ENCODE measurements at regions not wholly inside any gene's neighbourhood (a gene's known extent, or its start where the extent isn't known, plus 50 kb on each side); places are given as distances from the start of the nearest gene placed in this dataset.
"Not testable (repeated sequence)": the region's sequence is repeated elsewhere in the genome, so short reads cannot be mapped to it uniquely, and the experiment has no call there.

DNA sequence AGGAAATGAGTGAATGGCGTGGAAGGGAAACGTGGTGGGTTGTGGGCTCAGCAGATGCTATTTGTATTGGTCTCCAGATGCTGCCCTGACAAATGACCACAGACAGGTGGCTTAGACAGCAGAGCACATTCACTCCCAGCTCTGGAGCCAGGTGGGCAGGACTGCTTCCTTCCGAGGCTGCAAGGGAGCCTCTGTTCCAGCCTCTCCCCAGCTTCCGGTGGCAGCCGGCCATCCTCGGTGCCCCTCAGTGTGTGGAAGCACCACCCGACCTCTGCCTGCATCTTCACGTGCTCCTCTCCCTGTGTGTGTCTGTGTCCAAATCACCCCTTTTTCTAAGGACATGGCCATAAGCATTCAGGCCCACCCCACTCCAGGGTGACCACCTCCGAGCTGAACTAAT, 105.1 kb downstream of the SOX1 start:
- Histone ChIP-seq H3K27ac (ENCODE audit: low read length) (no peak overlapping the region), H3K9me3 (no peaks in the 10 kb centered on the region), H3K4me1 (ENCODE audit: control insufficient read depth in 1 of 2, extremely low read depth in 1 of 2, insufficient read depth in 2 of 2, low read length in 2 of 2) (no peaks in the 10 kb centered on the region), H3K4me3 (ENCODE audit: control insufficient read depth in 1 of 2, extremely low read depth in 1 of 2, low read length in 1 of 2) (no peak overlapping the region), H3K27me3 (replicated peaks in 1 of 2; ENCODE audit: control insufficient read depth in 2 of 2, extremely low read depth in 1 of 2, insufficient read depth in 2 of 2, low read length in 1 of 2) (peaks cover 0 to 19% of the 10 kb centered on the region in 2 experiments), H3K36me3 (ENCODE audit: control insufficient read depth in 2 of 2, extremely low read depth in 1 of 2, insufficient read depth in 1 of 2, low read length in 1 of 2) (no peaks in the 10 kb centered on the region)
- no peak overlapping the region for H3K27ac Mint-ChIP-seq
- ATAC-seq (replicated peaks in 1 of 4) (no peak), DNase-seq (no peak)
- ChIA-PET CTCF (no interaction called here), POLR2A (no interaction called here)
- H3K4me1 Mint-ChIP-seq, result no peaks in the 10 kb centered on the region
- peaks cover 6 to 8% of the 10 kb centered on the region in 2 donors for H3K27me3 Mint-ChIP-seq
- 60% methylated on average over 8 of the region's 9 CpGs for WGBS (ENCODE audit: insufficient coverage)
- no peak overlapping the region for H3K4me3 Mint-ChIP-seq
- peaks cover 4 to 9% (median 7%) of the 10 kb centered on the region in 3 donors for H3K9me3 Mint-ChIP-seq
- no peaks in the 10 kb centered on the region for H3K36me3 Mint-ChIP-seq

DNA sequence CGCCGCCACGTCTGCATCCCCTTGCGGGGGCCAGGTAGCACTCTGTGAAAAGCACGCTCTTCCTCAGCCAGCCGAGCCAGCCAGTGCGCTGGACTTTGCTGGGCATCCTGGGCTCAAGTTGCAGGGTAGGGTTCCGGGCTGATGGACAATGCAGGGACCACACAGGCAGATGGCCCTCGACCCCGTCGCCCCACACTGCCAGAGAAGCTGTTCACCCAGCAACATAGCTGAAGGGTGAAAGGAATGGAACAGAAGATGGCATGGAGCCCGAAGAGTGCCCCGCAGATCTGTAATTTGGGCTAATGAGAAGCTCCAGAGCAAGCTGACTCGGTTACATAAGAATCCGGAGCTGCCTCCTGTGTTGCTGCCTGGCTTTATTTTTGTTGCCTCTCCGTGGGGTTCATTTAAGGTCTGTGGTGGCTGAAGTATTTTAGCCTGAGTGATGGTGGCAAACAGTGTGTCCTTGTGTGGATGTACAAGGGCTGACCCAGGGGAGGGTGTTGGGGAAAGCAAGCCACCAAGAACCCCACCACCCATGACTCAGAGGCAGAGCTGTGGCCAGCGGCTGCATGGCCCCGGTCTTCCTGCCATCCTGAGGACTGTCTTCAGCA, 105.8 kb downstream of the SOX1 start:
- Mint-ChIP-seq H3K27ac (no peak overlapping the region), H3K9me3 (peaks cover 4 to 9% (median 7%) of the 10 kb centered on the region in 3 donors), H3K27me3 (peaks cover 6 to 8% of the 10 kb centered on the region in 2 donors), H3K4me3 (no peak overlapping the region), H3K4me1 (no peaks in the 10 kb centered on the region), H3K36me3 (no peaks in the 10 kb centered on the region)
- CTCF ChIA-PET, result no interaction called here
- Histone ChIP-seq H3K4me3 (ENCODE audit: control insufficient read depth in 1 of 2, extremely low read depth in 1 of 2, low read length in 1 of 2) (no peak overlapping the region), H3K27ac (ENCODE audit: low read length) (no peak overlapping the region), H3K9me3 (no peaks in the 10 kb centered on the region), H3K36me3 (ENCODE audit: control insufficient read depth in 2 of 2, extremely low read depth in 1 of 2, insufficient read depth in 1 of 2, low read length in 1 of 2) (no peaks in the 10 kb centered on the region), H3K27me3 (replicated peaks in 1 of 2; ENCODE audit: control insufficient read depth in 2 of 2, extremely low read depth in 1 of 2, insufficient read depth in 2 of 2, low read length in 1 of 2) (peaks cover 0 to 19% of the 10 kb centered on the region in 2 experiments), H3K4me1 (ENCODE audit: control insufficient read depth in 1 of 2, extremely low read depth in 1 of 2, insufficient read depth in 2 of 2, low read length in 2 of 2) (no peaks in the 10 kb centered on the region)
- peak in 1 of 35 experiments; percentile 12 for DNase-seq
- POLR2A ChIA-PET, result no interaction called here
- no peak for ATAC-seq (replicated peaks in 1 of 4)
- 79% methylated on average over 16 of the region's 18 CpGs for WGBS (ENCODE audit: insufficient coverage)

DNA sequence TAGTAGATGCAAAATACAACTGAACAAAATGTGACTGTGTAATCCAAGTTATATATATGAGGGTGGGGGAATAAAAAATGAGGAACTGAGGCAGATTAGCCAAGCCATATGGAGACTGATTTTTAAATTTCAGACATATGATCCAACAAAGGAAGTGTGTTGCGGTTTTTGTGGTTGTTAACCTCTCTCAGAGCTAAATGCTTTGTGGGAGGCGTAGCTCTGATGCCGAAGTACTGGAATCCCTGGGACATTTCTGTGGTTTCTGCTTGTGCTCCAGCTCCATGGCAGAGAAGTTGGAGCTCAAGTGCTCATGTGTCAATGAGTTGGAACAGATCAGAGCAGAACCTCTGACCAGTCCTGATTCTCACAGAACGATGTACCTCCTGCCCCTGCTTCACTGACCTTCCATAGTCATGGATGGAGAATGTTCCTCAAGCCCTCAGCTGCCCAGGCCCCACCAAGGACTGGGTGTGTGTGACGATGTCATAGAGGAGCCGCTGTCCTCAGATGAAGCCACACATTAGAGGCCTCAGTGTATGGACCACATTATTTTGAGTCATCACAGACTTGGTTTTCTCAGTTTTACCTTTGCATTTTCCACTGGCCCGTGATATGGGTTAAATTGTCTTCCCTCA, 107.6 kb downstream of the SOX1 start:
- DNase-seq (no peak), ATAC-seq (replicated peaks in 1 of 4) (no peak)
- no peaks in the 10 kb centered on the region for H3K9me3 ChIP-seq
- no peaks in the 10 kb centered on the region for H3K36me3 ChIP-seq (ENCODE audit: control insufficient read depth in 2 of 2, extremely low read depth in 1 of 2, insufficient read depth in 1 of 2, low read length in 1 of 2)
- H3K4me1 ChIP-seq (ENCODE audit: control insufficient read depth in 1 of 2, extremely low read depth in 1 of 2, insufficient read depth in 2 of 2, low read length in 2 of 2), result no peaks in the 10 kb centered on the region
- no peak overlapping the region for H3K27ac ChIP-seq (ENCODE audit: low read length)
- POLR2A ChIA-PET, result no interaction called here
- 58% methylated on average over 5 of the region's 7 CpGs for WGBS (ENCODE audit: insufficient coverage)
- H3K4me3 Mint-ChIP-seq, result no peak overlapping the region
- H3K4me1 Mint-ChIP-seq, result no peaks in the 10 kb centered on the region
- H3K9me3 Mint-ChIP-seq, result peaks cover 4 to 9% (median 7%) of the 10 kb centered on the region in 3 donors
- H3K36me3 Mint-ChIP-seq, result no peaks in the 10 kb centered on the region
- CTCF ChIA-PET, result no interaction called here
- H3K27me3 ChIP-seq (replicated peaks in 1 of 2; ENCODE audit: control insufficient read depth in 2 of 2, extremely low read depth in 1 of 2, insufficient read depth in 2 of 2, low read length in 1 of 2), result peaks cover 0 to 27% of the 10 kb centered on the region in 2 experiments
- no peak overlapping the region for H3K4me3 ChIP-seq (ENCODE audit: control insufficient read depth in 1 of 2, extremely low read depth in 1 of 2, low read length in 1 of 2)
- H3K27ac Mint-ChIP-seq, result no peak overlapping the region
- H3K27me3 Mint-ChIP-seq, result peaks cover 6 to 8% of the 10 kb centered on the region in 2 donors

DNA sequence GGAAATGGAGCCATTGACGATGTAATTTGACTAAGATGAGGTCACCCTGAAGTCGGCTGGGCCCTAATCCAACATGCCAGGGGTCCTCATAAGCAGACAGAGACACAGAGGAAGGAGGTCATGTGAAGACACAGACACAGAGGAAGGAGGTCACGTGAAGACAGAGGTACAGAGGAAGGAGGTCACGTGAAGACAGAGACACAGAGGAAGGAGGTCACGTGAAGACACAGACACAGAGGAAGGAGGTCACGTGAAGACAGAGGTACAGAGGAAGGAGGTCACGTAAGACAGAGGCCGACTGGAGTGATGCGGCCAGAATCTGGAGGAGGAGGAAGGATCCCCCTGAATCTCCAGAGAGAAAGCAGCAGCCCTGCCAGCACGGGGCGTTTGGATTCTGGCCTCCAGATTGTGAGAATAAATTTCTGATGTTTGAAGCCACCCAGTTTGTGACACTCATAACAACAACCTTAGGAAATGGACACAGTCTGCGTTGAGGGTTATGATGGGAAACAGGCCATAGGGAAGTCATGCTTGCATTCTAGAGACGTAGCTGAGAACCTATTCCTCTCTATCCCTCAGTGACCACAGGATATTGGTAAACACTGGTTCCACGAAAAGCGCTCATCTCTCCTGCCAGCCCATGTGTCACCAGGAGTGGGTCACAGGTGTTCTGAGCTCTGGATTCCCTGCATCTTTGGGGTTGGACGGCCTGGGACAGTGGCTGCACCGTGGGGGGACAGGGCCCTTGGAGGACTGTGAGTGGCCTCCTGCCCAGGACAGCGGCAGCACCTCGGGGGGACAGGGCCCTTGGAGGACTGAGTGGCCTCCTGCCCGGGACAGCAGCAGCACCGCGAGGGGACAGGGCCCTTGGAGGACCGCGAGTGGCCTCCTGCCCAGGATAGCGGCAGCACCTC, 108.5 kb downstream of the SOX1 start:
- Mint-ChIP-seq H3K36me3 (no peaks in the 10 kb centered on the region), H3K27me3 (peaks cover 6 to 8% of the 10 kb centered on the region in 2 donors)
- peak in 1 of 35 experiments; percentile 16 for DNase-seq

DNA sequence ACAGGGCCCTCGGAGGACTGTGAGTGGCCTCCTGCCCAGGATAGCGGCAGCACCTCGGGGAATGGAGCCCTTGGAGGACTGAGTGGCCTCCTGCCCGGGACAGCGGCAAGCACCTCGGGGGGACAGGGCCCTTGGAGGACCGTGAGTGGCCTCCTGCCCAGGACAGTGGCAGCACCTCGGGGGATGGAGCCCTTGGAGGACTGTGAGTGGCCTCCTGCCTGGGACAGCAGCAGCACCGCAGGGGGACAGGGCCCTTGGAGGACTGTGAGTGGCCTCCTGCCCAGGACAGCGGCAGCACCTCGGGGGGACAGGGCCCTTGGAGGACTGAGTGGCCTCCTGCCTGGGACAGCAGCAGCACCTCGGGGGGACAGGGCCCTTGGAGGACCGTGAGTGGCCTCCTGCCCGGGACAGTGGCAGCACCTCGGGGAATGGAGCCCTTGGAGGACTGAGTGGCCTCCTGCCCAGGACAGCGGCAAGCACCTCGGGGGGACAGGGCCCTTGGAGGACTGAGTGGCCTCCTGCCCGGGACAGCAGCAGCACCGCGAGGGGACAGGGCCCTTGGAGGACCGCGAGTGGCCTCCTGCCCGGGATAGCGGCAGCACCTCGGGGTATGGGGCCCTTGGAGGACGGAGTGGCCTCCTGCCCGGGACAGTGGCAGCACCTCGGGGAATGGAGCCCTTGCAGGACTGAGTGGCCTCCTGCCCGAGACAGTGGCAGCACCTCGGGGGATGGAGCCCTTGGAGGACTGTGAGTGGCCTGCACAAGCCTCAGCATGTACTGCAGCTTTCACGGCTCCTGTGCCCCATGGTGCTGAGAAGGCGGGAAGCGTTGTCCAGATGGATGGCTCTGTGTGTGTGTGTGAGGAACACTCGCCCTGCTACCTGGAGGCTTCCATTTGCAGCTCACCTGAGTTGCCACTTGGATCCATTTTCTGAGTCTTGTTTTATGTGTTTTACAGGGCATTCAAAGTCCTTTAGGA, 109.5 kb downstream of the SOX1 start:
- ATAC-seq (replicated peaks in 1 of 4); H3K9me3 Mint-ChIP-seq; H3K36me3 Mint-ChIP-seq; H3K36me3 ChIP-seq (ENCODE audit: control insufficient read depth in 2 of 2, extremely low read depth in 1 of 2, insufficient read depth in 1 of 2, low read length in 1 of 2); H3K27me3 Mint-ChIP-seq; H3K4me3 ChIP-seq (ENCODE audit: control insufficient read depth in 1 of 2, extremely low read depth in 1 of 2, low read length in 1 of 2); H3K4me3 Mint-ChIP-seq; POLR2A ChIA-PET; H3K4me1 Mint-ChIP-seq; H3K27ac ChIP-seq (ENCODE audit: low read length); H3K27ac Mint-ChIP-seq; H3K9me3 ChIP-seq; H3K4me1 ChIP-seq (ENCODE audit: control insufficient read depth in 1 of 2, extremely low read depth in 1 of 2, insufficient read depth in 2 of 2, low read length in 2 of 2); CTCF ChIA-PET: not testable (repeated sequence)
- 82% methylated on average over 34 of the region's 34 CpGs for WGBS (ENCODE audit: insufficient coverage)
- peaks cover 0 to 18% of the 10 kb centered on the region in 2 experiments for H3K27me3 ChIP-seq (replicated peaks in 1 of 2; ENCODE audit: control insufficient read depth in 2 of 2, extremely low read depth in 1 of 2, insufficient read depth in 2 of 2, low read length in 1 of 2)
- peak in 1 of 35 experiments; percentile 23 for DNase-seq

More for the DNA sequence above, 108.5 kb downstream of the SOX1 start:
- Histone ChIP-seq H3K36me3 (ENCODE audit: control insufficient read depth in 2 of 2, extremely low read depth in 1 of 2, insufficient read depth in 1 of 2, low read length in 1 of 2) (no peaks in the 10 kb centered on the region), H3K4me3 (ENCODE audit: control insufficient read depth in 1 of 2, extremely low read depth in 1 of 2, low read length in 1 of 2) (no peak overlapping the region), H3K27me3 (replicated peaks in 1 of 2; ENCODE audit: control insufficient read depth in 2 of 2, extremely low read depth in 1 of 2, insufficient read depth in 2 of 2, low read length in 1 of 2) (peaks cover 0 to 27% of the 10 kb centered on the region in 2 experiments), H3K4me1 (ENCODE audit: control insufficient read depth in 1 of 2, extremely low read depth in 1 of 2, insufficient read depth in 2 of 2, low read length in 2 of 2) (no peaks in the 10 kb centered on the region), H3K27ac (ENCODE audit: low read length) (no peak overlapping the region), H3K9me3 (no peaks in the 10 kb centered on the region)
- POLR2A ChIA-PET, result no interaction called here
- CTCF ChIA-PET, result no interaction called here
- no peak overlapping the region for H3K27ac Mint-ChIP-seq
- H3K9me3 Mint-ChIP-seq, result peaks cover 4 to 9% (median 7%) of the 10 kb centered on the region in 3 donors
- H3K4me1 Mint-ChIP-seq, result no peaks in the 10 kb centered on the region
- WGBS (ENCODE audit: insufficient coverage), result 91% methylated on average over 15 of the region's 25 CpGs
- no peak for ATAC-seq (replicated peaks in 1 of 4)
- no peak overlapping the region for H3K4me3 Mint-ChIP-seq
